IPS-20b (cell line): ENCODE measurements at regions not wholly inside any gene's neighbourhood (a gene's known extent, or its start where the extent isn't known, plus 50 kb on each side); places are given as distances from the start of the nearest gene placed in this dataset.

Experiments
- H3K27ac ChIP-seq: one replicate; pipeline ENCODE4 v1.5.1; 2013; ENCODE audit warnings: low read length
- H3K27me3 ChIP-seq: 2 replicates; pipeline ENCODE4 v1.6.1; 2013; ENCODE audit warnings: mild to moderate bottlenecking, low read length, inconsistent platforms; ENCODE audit not compliant: insufficient read depth
- H3K36me3 ChIP-seq: 2 replicates; pipeline ENCODE4 v1.6.1; 2013; ENCODE audit warnings: low read depth, mild to moderate bottlenecking, inconsistent platforms, low read length, moderate library complexity; ENCODE audit not compliant: insufficient read depth
- H3K4me1 ChIP-seq: 2 replicates; pipeline ENCODE4 v1.6.1; 2013; ENCODE audit warnings: mild to moderate bottlenecking, control low read depth, inconsistent platforms, low read length, moderate library complexity; ENCODE audit not compliant: insufficient read depth
- H3K4me3 ChIP-seq: 2 replicates; pipeline ENCODE4 v1.5.1; 2013; ENCODE audit warnings: mild to moderate bottlenecking, low read length, inconsistent platforms
- H3K9ac ChIP-seq: 2 replicates; pipeline ENCODE4 v1.6.1; 2013; ENCODE audit warnings: low read depth, mild to moderate bottlenecking, inconsistent platforms, low read length, moderate library complexity
- H3K9me3 ChIP-seq: 2 replicates; pipeline ENCODE4 v1.6.1; 2013; ENCODE audit warnings: mild to moderate bottlenecking, low read depth, low read length, inconsistent platforms; ENCODE audit not compliant: insufficient read depth

DNA sequence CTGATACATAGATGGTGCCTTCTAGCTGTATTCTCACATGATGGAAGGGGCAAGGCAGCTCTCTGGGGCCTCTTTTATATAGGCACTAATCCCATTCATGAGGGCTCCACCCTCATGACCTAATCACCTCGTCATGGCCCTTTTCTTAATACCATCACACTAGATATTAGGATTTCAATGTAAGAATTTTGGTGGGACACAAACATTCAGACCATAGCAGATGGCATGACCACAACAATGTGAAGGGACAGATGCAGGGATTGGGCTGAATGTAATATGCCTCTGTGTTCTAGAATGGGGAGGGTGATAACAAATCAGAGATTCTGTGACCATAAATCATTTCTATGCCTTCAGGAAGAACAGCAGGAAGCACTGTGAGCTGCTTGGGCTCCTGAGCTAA lies 145.8 kb downstream of the LCA5 start:
- no peaks in the 10 kb centered on the region for H3K36me3 ChIP-seq
- no peaks in the 10 kb centered on the region for H3K9me3 ChIP-seq
- H3K27me3 ChIP-seq: no peaks in the 10 kb centered on the region
- H3K9ac ChIP-seq: no peak overlapping the region
- H3K4me3 ChIP-seq: no peak overlapping the region
- H3K27ac ChIP-seq: no peak overlapping the region
- H3K4me1 ChIP-seq: no peaks in the 10 kb centered on the region

DNA sequence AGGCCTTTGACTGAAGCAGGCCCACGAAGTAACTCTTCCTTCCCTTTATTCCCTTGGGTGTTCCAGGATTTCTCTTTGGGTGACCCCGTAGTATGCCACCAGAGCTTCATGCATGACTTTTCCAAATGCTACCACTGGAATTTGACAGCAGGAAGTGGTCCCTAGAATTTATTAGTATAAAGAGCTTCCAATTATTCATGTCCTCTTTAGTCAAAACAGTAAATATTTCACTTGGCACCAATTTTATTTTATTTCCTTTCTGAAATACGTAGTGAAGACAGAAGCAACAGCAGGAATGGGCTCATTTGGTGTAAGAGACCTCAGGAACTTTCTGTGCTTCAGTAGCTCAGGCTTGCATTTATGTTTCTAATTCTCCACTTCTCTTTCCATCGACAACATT lies 151.3 kb downstream of the LCA5 start:
- H3K4me1 ChIP-seq: no peaks in the 10 kb centered on the region
- no peak overlapping the region for H3K4me3 ChIP-seq
- no peaks in the 10 kb centered on the region for H3K9me3 ChIP-seq
- H3K27ac ChIP-seq: no peak overlapping the region
- no peaks in the 10 kb centered on the region for H3K27me3 ChIP-seq
- no peak overlapping the region for H3K9ac ChIP-seq
- H3K36me3 ChIP-seq: no peaks in the 10 kb centered on the region

- no peak overlapping the region for H3K27ac ChIP-seq
These were observed 150.9 kb upstream of the HMGN3 start for GRCh38 chr6:79385333-79385732.

DNA sequence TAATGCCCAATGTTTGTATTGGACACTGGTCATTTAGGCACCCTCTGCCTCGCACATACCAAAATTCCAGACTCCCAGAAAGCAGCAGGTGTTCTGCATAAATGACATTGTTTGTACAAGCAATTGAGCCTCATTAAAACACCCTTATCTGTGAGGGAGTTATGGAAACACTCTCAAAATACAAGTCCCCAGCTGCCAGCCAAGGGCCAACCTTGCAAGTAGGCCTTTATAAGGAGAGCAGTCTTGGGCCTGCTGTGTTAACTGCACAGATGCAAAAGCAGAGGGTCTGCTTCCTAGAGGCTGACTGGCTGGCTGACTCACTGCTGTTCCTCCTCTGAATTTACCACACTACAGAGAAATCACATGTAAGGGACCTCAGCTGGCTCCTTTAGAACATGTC lies 150.4 kb upstream of the HMGN3 start:
- no peaks in the 10 kb centered on the region for H3K27me3 ChIP-seq
- H3K4me1 ChIP-seq: no peaks in the 10 kb centered on the region
- H3K9me3 ChIP-seq: no peaks in the 10 kb centered on the region
- H3K36me3 ChIP-seq: no peaks in the 10 kb centered on the region
- no peak overlapping the region for H3K9ac ChIP-seq
- no peak overlapping the region for H3K27ac ChIP-seq
- H3K4me3 ChIP-seq: no peak overlapping the region

More at GRCh38 chr6:79385333-79385732, 150.9 kb upstream of the HMGN3 start:
- Histone ChIP-seq H3K27me3 (no peaks in the 10 kb centered on the region), H3K4me3 (no peak overlapping the region), H3K9me3 (no peaks in the 10 kb centered on the region), H3K36me3 (no peaks in the 10 kb centered on the region), H3K4me1 (no peaks in the 10 kb centered on the region), H3K9ac (no peak overlapping the region)

GRCh38 chr6:79378957-79379356 lies 144.5 kb upstream of the HMGN3 start:
- H3K27me3 ChIP-seq: no peaks in the 10 kb centered on the region
- H3K27ac ChIP-seq: no peak overlapping the region
- 0 out of 2 replicates have a peak, but pooled peaks cover 7% of the 10 kb centered on the region for H3K4me1 ChIP-seq
- H3K4me3 ChIP-seq: no peak overlapping the region
- H3K9me3 ChIP-seq: no peaks in the 10 kb centered on the region
- H3K36me3 ChIP-seq: no peaks in the 10 kb centered on the region
- no peak overlapping the region for H3K9ac ChIP-seq

GRCh38 chr6:79377888-79378348 lies 143.4 kb upstream of the HMGN3 start:
- H3K9me3 ChIP-seq: no peaks in the 10 kb centered on the region
- H3K4me1 ChIP-seq: 0 out of 2 replicates have a peak, but pooled peaks cover 7% of the 10 kb centered on the region
- H3K4me3 ChIP-seq: no peak overlapping the region
- no peaks in the 10 kb centered on the region for H3K36me3 ChIP-seq
- no peaks in the 10 kb centered on the region for H3K27me3 ChIP-seq
- H3K9ac ChIP-seq: no peak overlapping the region
- no peak overlapping the region for H3K27ac ChIP-seq

DNA sequence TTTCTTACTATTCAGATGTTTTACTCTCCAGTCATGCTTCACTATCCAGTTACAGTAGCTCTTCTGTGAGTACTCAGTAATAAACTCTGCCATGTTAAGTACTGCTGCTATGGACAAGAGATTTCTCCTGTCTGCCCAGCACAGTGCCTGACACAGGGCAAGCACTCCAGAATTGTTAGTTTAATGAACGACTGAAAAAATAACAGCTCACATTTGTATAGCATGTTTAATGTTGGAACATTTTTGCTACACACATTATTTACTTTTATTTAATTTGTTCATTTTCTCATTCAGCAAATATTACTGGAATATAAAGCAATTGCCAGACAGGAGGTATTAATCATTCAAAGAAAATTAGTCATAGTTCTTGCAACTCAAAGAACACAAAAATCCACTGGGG lies 142.6 kb upstream of the HMGN3 start:
- Histone ChIP-seq H3K4me1 (0 out of 2 replicates have a peak, but pooled peaks cover 7% of the 10 kb centered on the region), H3K4me3 (no peak overlapping the region), H3K36me3 (no peaks in the 10 kb centered on the region), H3K27ac (no peak overlapping the region), H3K9ac (no peak overlapping the region), H3K9me3 (no peaks in the 10 kb centered on the region), H3K27me3 (no peaks in the 10 kb centered on the region)

DNA sequence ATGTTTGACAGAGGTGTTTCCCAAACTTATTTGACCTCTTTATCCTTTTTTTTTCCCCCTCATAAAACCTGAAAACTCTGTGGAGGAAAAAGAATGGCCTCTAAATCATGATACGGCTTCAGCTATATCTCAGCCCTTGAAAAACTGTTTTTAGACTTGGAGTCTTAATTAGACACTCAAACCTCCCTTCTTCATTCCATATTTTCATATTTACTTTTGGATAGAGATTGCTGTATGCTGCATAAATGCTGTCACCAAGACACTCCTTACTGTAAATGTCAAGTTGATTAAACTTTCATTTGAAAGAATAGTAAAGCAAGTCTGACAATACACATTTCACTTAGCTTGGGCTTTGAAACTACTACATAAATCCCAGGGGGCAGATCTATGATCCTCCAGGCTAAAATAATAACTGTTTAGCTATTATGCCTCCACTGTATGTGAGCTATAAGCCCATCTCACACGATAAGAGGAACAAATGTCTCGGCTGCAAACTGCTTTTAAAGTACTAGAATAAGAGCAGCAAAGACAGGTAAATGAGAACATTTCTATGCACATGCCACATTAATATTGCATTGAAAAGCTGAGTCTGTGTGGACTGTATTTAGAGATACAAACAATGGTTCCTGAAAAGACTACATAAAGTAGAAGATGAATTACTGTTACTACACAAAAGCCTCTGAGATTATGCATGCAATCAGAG lies 141.3 kb upstream of the HMGN3 start:
- Histone ChIP-seq H3K4me3 (no peak overlapping the region), H3K9me3 (0 out of 2 replicates have a peak, but pooled peaks cover 2% of the 10 kb centered on the region), H3K27me3 (no peaks in the 10 kb centered on the region), H3K36me3 (no peaks in the 10 kb centered on the region), H3K4me1 (0 out of 2 replicates have a peak, but pooled peaks cover 7% of the 10 kb centered on the region), H3K27ac (no peak overlapping the region), H3K9ac (no peak overlapping the region)

- H3K4me3 ChIP-seq: no peak overlapping the region
- H3K9ac ChIP-seq: no peak overlapping the region
- no peaks in the 10 kb centered on the region for H3K27me3 ChIP-seq
- 0 out of 2 replicates have a peak, but pooled peaks cover 7% of the 10 kb centered on the region for H3K4me1 ChIP-seq
- no peak overlapping the region for H3K27ac ChIP-seq
- H3K36me3 ChIP-seq: no peaks in the 10 kb centered on the region
- peaks cover 12% of the 10 kb centered on the region; the same call in 1 of the 2 replicates for H3K9me3 ChIP-seq
These were observed 139.8 kb upstream of the HMGN3 start for GRCh38 chr6:79374308-79374707.

DNA sequence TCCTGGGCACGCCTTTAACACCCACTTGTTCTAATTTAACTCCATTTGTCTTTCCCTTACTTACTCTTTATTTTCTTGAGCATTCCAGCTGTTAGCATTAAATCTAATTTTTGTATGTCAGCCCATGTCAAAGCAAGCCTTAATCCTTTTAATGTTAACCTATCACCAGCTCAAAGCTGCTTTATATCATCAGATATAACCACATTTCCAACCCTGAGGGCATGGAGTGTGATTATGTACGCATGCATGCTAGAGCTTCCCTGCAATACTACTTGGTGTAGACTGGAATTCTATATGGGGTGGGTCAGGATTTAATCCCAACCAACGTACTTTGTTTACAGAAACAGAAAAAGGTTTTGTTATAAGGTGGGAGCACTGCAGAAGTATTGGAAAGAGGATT lies 139.4 kb upstream of the HMGN3 start:
- no peak overlapping the region for H3K9ac ChIP-seq
- no peak overlapping the region for H3K27ac ChIP-seq
- 0 out of 2 replicates have a peak, but pooled peaks cover 7% of the 10 kb centered on the region for H3K4me1 ChIP-seq

DNA sequence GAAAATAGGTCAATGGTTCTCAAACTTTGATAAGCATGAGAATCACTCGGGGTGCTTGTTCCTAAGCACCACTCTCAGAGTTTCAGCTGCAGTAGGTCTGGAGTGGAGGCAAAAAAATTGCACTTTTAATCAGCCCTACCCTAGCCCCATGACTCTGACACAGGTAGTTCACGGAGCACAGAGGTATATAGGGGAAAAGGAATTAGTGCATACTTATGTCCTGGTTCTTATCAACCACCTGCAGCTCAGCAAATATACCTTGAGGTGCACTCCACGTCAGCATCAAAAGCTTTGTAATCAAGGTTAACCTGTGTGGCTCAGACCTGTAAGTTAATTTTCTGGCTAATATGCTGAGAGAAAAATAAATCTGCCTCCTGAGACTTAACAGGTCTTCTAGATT lies 138.8 kb upstream of the HMGN3 start:
- Histone ChIP-seq H3K27me3 (no peaks in the 10 kb centered on the region), H3K4me1 (0 out of 2 replicates have a peak, but pooled peaks cover 7% of the 10 kb centered on the region), H3K4me3 (no peak overlapping the region), H3K9me3 (peaks cover 22% of the 10 kb centered on the region), H3K36me3 (no peaks in the 10 kb centered on the region), H3K9ac (no peak overlapping the region), H3K27ac (no peak overlapping the region)

More for the DNA sequence above, 139.4 kb upstream of the HMGN3 start:
- H3K4me3 ChIP-seq: no peak overlapping the region
- H3K36me3 ChIP-seq: no peaks in the 10 kb centered on the region
- H3K27me3 ChIP-seq: no peaks in the 10 kb centered on the region
- peaks cover 16% of the 10 kb centered on the region for H3K9me3 ChIP-seq

GRCh38 chr6:79372757-79373156 lies 138.3 kb upstream of the HMGN3 start:
- H3K4me1 ChIP-seq: 0 out of 2 replicates have a peak, but pooled peaks cover 2% of the 10 kb centered on the region
- H3K27me3 ChIP-seq: no peaks in the 10 kb centered on the region
- peaks cover 24% of the 10 kb centered on the region for H3K9me3 ChIP-seq
- H3K4me3 ChIP-seq: no peak overlapping the region
- H3K27ac ChIP-seq: no peak overlapping the region
- no peaks in the 10 kb centered on the region for H3K36me3 ChIP-seq
- H3K9ac ChIP-seq: no peak overlapping the region
